Activated CD8-positive, alpha-beta T cell treated with anti-CD3 and anti-CD28 coated beads for 36 hours (primary cell): ENCODE measurements at regions not wholly inside any gene's neighbourhood (a gene's known extent, or its start where the extent isn't known, plus 50 kb on each side); places are given as distances from the start of the nearest gene placed in this dataset.
A peak's percentile ranks its signal among the peaks of the same experiment; 100 is the strongest.

Experiments used
- ATAC-seq: fragments of 200-7000 bp; cut with Tn5 transposase; one replicate; pipeline ENCODE4 v1.10.0; 2021; ENCODE audit warnings: mild to moderate bottlenecking, moderate library complexity
- CTCF ChIA-PET: fragments of 350-600 bp; sonication (Branson Sonifier 250); formaldehyde crosslinking; loops from one replicate; lab custom pipeline; 2021; ENCODE audit warnings: antibody characterized with exemption; lab: Charles Lee
- POLR2A ChIA-PET: fragments of 350-600 bp; sonication (Branson Sonifier 250); formaldehyde crosslinking; loops from one replicate; lab custom pipeline; 2021; ENCODE audit warnings: antibody characterized with exemption; lab: Charles Lee
- DNase-seq: peaks from one replicate; pipeline ENCODE4 v3.0.0-alpha.2; 2020
- H3K27ac Mint-ChIP-seq: one replicate; pipeline ENCODE4 v1.8.0; 2021; ENCODE audit warnings: mild to moderate bottlenecking, mixed read lengths
- H3K27me3 Mint-ChIP-seq: one replicate; pipeline ENCODE4 v1.8.0; 2021; ENCODE audit warnings: mixed read lengths
- H3K36me3 Mint-ChIP-seq: one replicate; pipeline ENCODE4 v1.8.0; 2021; ENCODE audit warnings: low read depth, mixed read lengths
- H3K4me1 Mint-ChIP-seq: one replicate; pipeline ENCODE4 v1.8.0; 2021; ENCODE audit warnings: low read depth, mixed read lengths
- H3K4me3 Mint-ChIP-seq: one replicate; pipeline ENCODE4 v1.8.0; 2021; ENCODE audit warnings: mild to moderate bottlenecking, moderate library complexity, mixed read lengths
- H3K9me3 Mint-ChIP-seq: one replicate; pipeline ENCODE4 v1.8.0; 2021; ENCODE audit warnings: mixed read lengths
- CTCF ChIP-seq: fragments of 200-600 bp; IDR thresholded peaks from one replicate; pipeline ENCODE4 v1.8.0; 2022; ENCODE audit warnings: antibody characterized with exemption, mild to moderate bottlenecking
- intact Hi-C: fragments of 100-400 bp; cut with micrococcal nuclease; formaldehyde crosslinking; loops from one replicate; pipeline ENCODE4 v1.10.0; 2022

- H3K27me3 Mint-ChIP-seq: no peaks in the 10 kb centered on the region
- DNase-seq (no peak), ATAC-seq (no peak)
- ChIA-PET POLR2A (no interaction called here), CTCF (no interaction called here)
- no peak for TF ChIP-seq CTCF
- intact Hi-C loops: no loop called here
- no peak overlapping the region for H3K27ac Mint-ChIP-seq
- H3K4me1 Mint-ChIP-seq: peaks cover 8% of the 10 kb centered on the region
- H3K9me3 Mint-ChIP-seq: no peaks in the 10 kb centered on the region
- no peak overlapping the region for H3K4me3 Mint-ChIP-seq
- no peaks in the 10 kb centered on the region for H3K36me3 Mint-ChIP-seq
Observed at GRCh38 chr15:91488452-91488851, 365.1 kb upstream of the SLCO3A1 start.

GRCh38 chr15:91490211-91490610 is 363.3 kb upstream of the SLCO3A1 start:
- no peak overlapping the region for H3K4me3 Mint-ChIP-seq
- intact Hi-C loops: no loop called here
- no peak for DNase-seq
- ChIA-PET POLR2A (no interaction called here), CTCF (no interaction called here)
- ATAC-seq: no peak
- H3K9me3 Mint-ChIP-seq: no peaks in the 10 kb centered on the region
- TF ChIP-seq CTCF: no peak
- H3K36me3 Mint-ChIP-seq: no peaks in the 10 kb centered on the region
- no peaks in the 10 kb centered on the region for H3K27me3 Mint-ChIP-seq
- H3K4me1 Mint-ChIP-seq: no peaks in the 10 kb centered on the region
- no peak overlapping the region for H3K27ac Mint-ChIP-seq

GRCh38 chr15:91491101-91491950 is 362.2 kb upstream of the SLCO3A1 start:
- no peak for TF ChIP-seq CTCF
- ATAC-seq (peak; percentile 47), DNase-seq (peak; percentile 10)
- Mint-ChIP-seq H3K4me1 (no peaks in the 10 kb centered on the region), H3K9me3 (no peaks in the 10 kb centered on the region), H3K36me3 (no peaks in the 10 kb centered on the region), H3K27me3 (no peaks in the 10 kb centered on the region), H3K27ac (no peak overlapping the region), H3K4me3 (no peak overlapping the region)
- CTCF ChIA-PET: interaction anchor here (0.9 to 1.2 kb wide), 3 partner anchors 8 to 28 kb away, joined by 3 read pairs; no protein-coding TSS in a partner anchor
- POLR2A ChIA-PET: no interaction called here
- intact Hi-C loops: no loop called here

GRCh38 chr15:91496754-91497691 is 356.5 kb upstream of the SLCO3A1 start:
- ChIA-PET POLR2A (no interaction called here), CTCF (no interaction called here)
- ATAC-seq: no peak
- no peaks in the 10 kb centered on the region for H3K27me3 Mint-ChIP-seq
- no peak overlapping the region for H3K27ac Mint-ChIP-seq
- H3K4me1 Mint-ChIP-seq: no peaks in the 10 kb centered on the region
- no peaks in the 10 kb centered on the region for H3K36me3 Mint-ChIP-seq
- intact Hi-C loops: no loop called here
- DNase-seq: no peak
- no peak overlapping the region for H3K4me3 Mint-ChIP-seq
- TF ChIP-seq CTCF: no peak
- H3K9me3 Mint-ChIP-seq: no peaks in the 10 kb centered on the region
